Subcutaneous abdominal adipose tissue (tissue), 5 donors: ENCODE measurements at regions not wholly inside any gene's neighbourhood (a gene's known extent, or its start where the extent isn't known, plus 50 kb on each side); places are given as distances from the start of the nearest gene placed in this dataset.

ENCODE experiments used
- H3K27ac ChIP-seq: one replicate; pipeline ENCODE4 v1.7.0; 2013; ENCODE audit warnings: low read depth, mild to moderate bottlenecking, inconsistent platforms, low read length, moderate library complexity
- H3K27me3 ChIP-seq, 5 donors: one replicate each; pipeline ENCODE4 v1.7.0; 2013; ENCODE audit warnings: low read length in 5 of 5, inconsistent platforms in 1 of 5; ENCODE audit not compliant: control insufficient read depth in 5 of 5, insufficient read depth in 4 of 5
- H3K36me3 ChIP-seq, 5 donors: one replicate each; pipeline ENCODE4 v1.7.0; 2013; ENCODE audit warnings: low read length in 5 of 5; ENCODE audit not compliant: control insufficient read depth in 5 of 5, insufficient read depth in 5 of 5
- H3K4me1 ChIP-seq, 5 donors: one replicate each; pipeline ENCODE4 v1.7.0; 2013; ENCODE audit warnings: low read length in 5 of 5, mild to moderate bottlenecking in 3 of 5, moderate library complexity in 1 of 5; ENCODE audit not compliant: control insufficient read depth in 5 of 5, insufficient read depth in 5 of 5
- H3K4me3 ChIP-seq, 5 donors: one replicate each; pipeline ENCODE4 v1.7.0; 2013; ENCODE audit warnings: low read length in 5 of 5, low read depth in 1 of 5
- H3K9ac ChIP-seq, 5 donors: one replicate each; pipeline ENCODE4 v1.7.0; 2013; ENCODE audit warnings: low read length in 5 of 5, mild to moderate bottlenecking in 4 of 5, moderate library complexity in 3 of 5
- H3K9me3 ChIP-seq, 5 donors: one replicate each; pipeline ENCODE4 v1.7.0; 2013; ENCODE audit warnings: low read length in 5 of 5; ENCODE audit not compliant: control insufficient read depth in 5 of 5
- donor health status: healthy.
- donor health status: healthy.
- donor health status: healthy.
- donor health status: healthy.
- donor health status: healthy.

DNA sequence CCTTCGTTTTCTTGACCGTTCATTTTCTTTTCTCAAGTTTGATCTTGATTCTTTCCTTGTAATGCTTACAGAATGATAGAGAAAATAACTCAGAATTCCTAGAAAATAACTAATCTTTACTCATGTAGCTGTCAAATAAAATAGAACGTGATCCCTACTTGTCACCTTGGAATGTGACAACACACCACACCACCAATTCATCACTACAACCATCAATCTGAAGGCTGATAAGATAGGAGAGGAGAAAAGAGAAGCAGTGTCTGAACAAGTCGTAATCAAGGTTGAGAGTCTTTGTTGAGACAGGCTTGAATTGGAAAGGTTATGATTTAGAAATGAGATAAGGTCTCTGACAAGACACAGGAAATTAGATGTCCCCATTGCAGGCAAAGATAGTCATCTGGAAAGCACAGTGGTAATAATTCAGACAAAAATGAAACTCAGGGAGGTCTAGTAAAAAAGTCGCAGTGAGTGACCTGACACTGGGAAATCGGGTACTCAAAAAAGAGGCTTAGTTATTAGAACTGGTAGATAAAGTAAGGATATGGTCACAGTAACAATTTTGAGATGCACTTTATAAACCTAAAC is 456.2 kb downstream of the FAT4 start:
- H3K4me3 ChIP-seq: no peak overlapping the region
- H3K27ac ChIP-seq: no peak overlapping the region
- no peak overlapping the region for H3K9ac ChIP-seq
- no peaks in the 10 kb centered on the region for H3K36me3 ChIP-seq
- no peaks in the 10 kb centered on the region for H3K27me3 ChIP-seq
- H3K4me1 ChIP-seq: no peaks in the 10 kb centered on the region
- no peaks in the 10 kb centered on the region for H3K9me3 ChIP-seq

DNA sequence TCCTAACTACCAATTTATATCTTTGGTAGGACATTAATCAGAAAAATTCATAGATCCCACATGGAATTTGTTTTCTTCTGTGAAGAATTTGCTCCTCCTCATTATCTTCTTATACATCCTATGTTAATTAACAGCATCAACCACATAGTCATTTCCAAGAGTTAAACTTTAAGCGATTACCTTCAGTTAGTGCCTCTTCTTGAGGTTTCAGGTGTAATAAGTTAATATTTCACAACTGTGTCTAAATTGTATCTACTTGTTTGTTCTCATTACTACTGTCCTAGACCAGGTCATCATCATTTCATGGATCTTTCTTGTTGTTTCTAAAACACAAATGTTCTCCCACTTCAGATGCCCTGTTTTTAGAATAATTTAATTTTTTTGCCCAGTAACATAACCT is 457.9 kb downstream of the FAT4 start:
- no peaks in the 10 kb centered on the region for H3K27me3 ChIP-seq
- no peak overlapping the region for H3K9ac ChIP-seq
- H3K9me3 ChIP-seq: peaks cover 0 to 4% (median 0%) of the 10 kb centered on the region in 5 donors
- no peaks in the 10 kb centered on the region for H3K36me3 ChIP-seq
- H3K4me3 ChIP-seq: no peak overlapping the region
- no peak overlapping the region for H3K27ac ChIP-seq
- no peaks in the 10 kb centered on the region for H3K4me1 ChIP-seq

- Histone ChIP-seq H3K4me1 (no peaks in the 10 kb centered on the region), H3K9me3 (peaks cover 0 to 4% (median 0%) of the 10 kb centered on the region in 5 donors), H3K27me3 (no peaks in the 10 kb centered on the region), H3K36me3 (no peaks in the 10 kb centered on the region), H3K9ac (no peak overlapping the region), H3K4me3 (no peak overlapping the region), H3K27ac (no peak overlapping the region)
Observed at GRCh38 chr4:125773502-125773901, 458.7 kb downstream of the FAT4 start.

DNA sequence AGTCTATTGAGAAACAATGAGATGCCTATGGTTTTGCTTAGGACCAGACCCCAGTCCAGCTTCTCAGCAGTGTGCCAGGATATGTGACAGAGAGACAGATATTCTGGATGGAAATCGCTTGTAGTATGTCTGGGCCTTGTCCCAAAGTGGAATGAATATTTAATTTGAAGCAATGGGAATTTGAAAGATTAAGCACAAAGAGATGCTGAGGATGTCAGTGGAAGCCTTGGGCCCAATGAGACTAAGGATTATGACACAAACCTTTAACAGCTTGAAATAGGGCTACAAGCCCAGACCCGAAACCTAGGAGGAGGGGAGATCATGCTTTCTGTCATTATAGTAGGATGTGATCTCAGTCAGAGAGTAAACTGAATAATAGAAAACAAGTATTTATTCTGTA is 459.2 kb downstream of the FAT4 start:
- Histone ChIP-seq H3K36me3 (no peaks in the 10 kb centered on the region), H3K9ac (no peak overlapping the region), H3K9me3 (peaks cover 0 to 4% (median 0%) of the 10 kb centered on the region in 5 donors), H3K4me1 (no peaks in the 10 kb centered on the region), H3K4me3 (no peak overlapping the region), H3K27ac (no peak overlapping the region), H3K27me3 (no peaks in the 10 kb centered on the region)

DNA sequence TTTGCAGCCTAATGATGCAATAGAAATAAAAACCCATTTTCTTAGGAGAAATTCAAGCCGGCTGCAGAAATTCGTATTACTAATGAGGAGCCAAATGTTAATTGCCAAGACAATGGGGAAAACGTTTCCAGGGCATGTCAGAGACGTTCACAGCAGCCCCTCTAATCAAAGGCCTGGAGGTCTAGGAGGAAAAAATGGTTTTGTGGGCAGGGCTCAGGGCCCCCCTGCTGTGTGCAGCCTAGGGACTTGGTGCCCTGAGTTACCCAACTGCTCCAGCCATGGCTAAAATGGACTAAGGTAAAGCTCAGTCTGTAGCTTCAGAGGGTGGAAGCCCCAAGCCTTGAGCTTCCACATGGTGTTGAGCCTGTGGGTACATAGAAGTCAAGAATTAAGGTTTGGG is 461.4 kb downstream of the FAT4 start:
- peaks cover 0 to 4% (median 0%) of the 10 kb centered on the region in 5 donors for H3K9me3 ChIP-seq
- no peak overlapping the region for H3K4me3 ChIP-seq
- H3K27me3 ChIP-seq: no peaks in the 10 kb centered on the region
- H3K27ac ChIP-seq: no peak overlapping the region
- no peaks in the 10 kb centered on the region for H3K36me3 ChIP-seq
- peaks cover 0 to 5% (median 0%) of the 10 kb centered on the region in 5 donors for H3K4me1 ChIP-seq
- H3K9ac ChIP-seq: no peak overlapping the region

GRCh38 chr4:125780164-125780563 is 465.4 kb downstream of the FAT4 start:
- H3K9ac ChIP-seq: no peak overlapping the region

DNA sequence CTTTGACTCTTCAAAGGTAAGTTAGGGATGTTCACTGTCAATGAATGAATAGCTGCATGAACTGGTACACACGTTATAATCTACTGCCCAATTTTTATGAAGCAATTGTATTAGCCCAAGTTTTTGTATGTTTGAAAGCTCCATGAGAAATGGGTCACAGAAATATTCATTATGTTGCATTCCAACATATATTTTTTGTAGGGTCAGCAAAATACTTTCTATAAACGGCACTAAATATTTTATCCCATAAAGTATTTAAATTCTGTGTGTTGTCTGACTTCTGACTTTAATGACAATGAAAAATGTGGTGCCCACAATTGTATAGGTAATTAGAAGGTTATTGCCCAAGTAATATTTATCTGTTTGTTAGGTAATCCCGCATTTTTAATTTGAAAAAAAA is 466.0 kb downstream of the FAT4 start:
- H3K27ac ChIP-seq: no peak overlapping the region
- H3K4me3 ChIP-seq: no peak overlapping the region
- no peaks in the 10 kb centered on the region for H3K36me3 ChIP-seq
- H3K27me3 ChIP-seq: no peaks in the 10 kb centered on the region
- H3K9me3 ChIP-seq: peaks cover 0 to 4% (median 0%) of the 10 kb centered on the region in 5 donors
- peaks cover 0 to 5% (median 0%) of the 10 kb centered on the region in 5 donors for H3K4me1 ChIP-seq
- H3K9ac ChIP-seq: no peak overlapping the region

More at GRCh38 chr4:125780164-125780563, 465.4 kb downstream of the FAT4 start:
- no peaks in the 10 kb centered on the region for H3K27me3 ChIP-seq
- peaks cover 0 to 4% (median 0%) of the 10 kb centered on the region in 5 donors for H3K9me3 ChIP-seq
- H3K36me3 ChIP-seq: no peaks in the 10 kb centered on the region
- H3K4me1 ChIP-seq: peaks cover 0 to 5% (median 0%) of the 10 kb centered on the region in 5 donors
- H3K27ac ChIP-seq: no peak overlapping the region
- no peak overlapping the region for H3K4me3 ChIP-seq

GRCh38 chr4:125781651-125782050 is 466.9 kb downstream of the FAT4 start:
- Histone ChIP-seq H3K9me3 (peaks cover 0 to 1% (median 0%) of the 10 kb centered on the region in 5 donors), H3K4me1 (peaks cover 0 to 5% (median 0%) of the 10 kb centered on the region in 5 donors), H3K27me3 (no peaks in the 10 kb centered on the region)

DNA sequence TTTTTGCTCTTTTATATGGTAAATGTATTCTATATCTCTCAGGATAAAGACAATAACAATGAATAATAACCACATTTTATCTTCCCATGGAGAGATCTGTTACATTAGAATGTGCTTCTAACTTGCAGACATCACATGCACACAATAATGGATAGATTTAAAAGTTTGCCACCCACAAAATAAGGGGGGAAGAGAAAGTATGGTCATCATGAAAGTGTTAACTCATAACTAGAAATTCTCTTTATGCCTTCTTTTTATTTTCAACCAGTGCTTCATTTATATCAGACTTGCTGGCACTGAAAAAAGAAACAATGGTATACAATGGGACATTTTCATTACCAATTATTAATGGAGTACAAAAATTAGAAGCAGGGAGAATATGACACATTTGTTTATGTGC is 470.0 kb downstream of the FAT4 start:
- no peak overlapping the region for H3K4me3 ChIP-seq
- H3K27ac ChIP-seq: no peak overlapping the region
- no peaks in the 10 kb centered on the region for H3K27me3 ChIP-seq
- H3K36me3 ChIP-seq: no peaks in the 10 kb centered on the region
- H3K9ac ChIP-seq: no peak overlapping the region
- H3K4me1 ChIP-seq: peaks cover 0 to 5% (median 0%) of the 10 kb centered on the region in 5 donors
- no peaks in the 10 kb centered on the region for H3K9me3 ChIP-seq

More at GRCh38 chr4:125781651-125782050, 466.9 kb downstream of the FAT4 start:
- no peaks in the 10 kb centered on the region for H3K36me3 ChIP-seq
- H3K4me3 ChIP-seq: no peak overlapping the region
- H3K9ac ChIP-seq: no peak overlapping the region
- H3K27ac ChIP-seq: no peak overlapping the region

DNA sequence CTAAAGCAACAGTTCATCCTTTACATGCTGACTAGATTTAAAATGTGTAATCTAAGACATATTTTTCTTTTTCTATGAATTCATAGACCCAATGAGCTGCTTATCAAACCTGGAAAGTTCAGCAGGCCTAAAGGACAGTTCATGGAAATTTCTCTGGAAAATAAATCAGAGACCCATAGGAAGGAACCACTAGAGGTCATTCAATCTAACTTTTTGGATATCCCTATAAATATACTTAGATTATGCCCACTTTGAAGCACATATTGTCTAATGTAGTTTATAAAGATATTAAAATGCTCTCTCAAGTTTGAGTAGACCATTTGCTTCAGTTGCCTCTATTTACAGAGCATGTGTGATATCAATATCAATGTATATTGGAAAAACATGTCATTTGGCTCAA is 473.0 kb downstream of the FAT4 start:
- Histone ChIP-seq H3K36me3 (no peaks in the 10 kb centered on the region), H3K27me3 (no peaks in the 10 kb centered on the region), H3K9me3 (no peaks in the 10 kb centered on the region), H3K4me1 (no peaks in the 10 kb centered on the region), H3K4me3 (no peak overlapping the region), H3K27ac (no peak overlapping the region), H3K9ac (no peak overlapping the region)
